Esophagus squamous epithelium (tissue), 4 donors: ENCODE measurements at regions not wholly inside any gene's neighbourhood (a gene's known extent, or its start where the extent isn't known, plus 50 kb on each side); places are given as distances from the start of the nearest gene placed in this dataset.

ENCODE experiments used
- CTCF ChIP-seq, 6 experiments: fragments of 450-650 bp in 4 of 6; fragments of 200-600 bp in 2 of 6; sonication (generic) in 2 of 6; IDR thresholded peaks; one replicate each; pipeline ENCODE4 v1.5.1; 2016 to 2019; ENCODE audit warnings: antibody characterized with exemption in 6 of 6, mild to moderate bottlenecking in 4 of 6, moderate library complexity in 4 of 6
- POLR2A ChIP-seq, 4 donors: fragments of 450-650 bp; IDR thresholded peaks; one replicate each; pipeline ENCODE4 v1.6.1; 2017; ENCODE audit warnings: antibody characterized with exemption in 4 of 4, mild to moderate bottlenecking in 4 of 4, moderate library complexity in 3 of 4

- TF ChIP-seq CTCF (IDR thresholded peaks at IDR 0.05): no peak
- no peak for TF ChIP-seq POLR2A (IDR thresholded peaks at IDR 0.05)
Observed at GRCh38 chr2:14015113-14015630, 617.3 kb upstream of the LRATD1 start.
